Mesodermal cell (in vitro differentiated cells): ENCODE measurements at regions not wholly inside any gene's neighbourhood (a gene's known extent, or its start where the extent isn't known, plus 50 kb on each side); places are given as distances from the start of the nearest gene placed in this dataset.

ENCODE experiments used
- H3K27ac ChIP-seq: 2 replicates; pipeline ENCODE4 v1.7.0; 2013; ENCODE audit warnings: mild to moderate bottlenecking, low read depth, low read length, moderate library complexity; ENCODE audit not compliant: severe bottlenecking
- H3K36me3 ChIP-seq: 2 replicates; pipeline ENCODE4 v1.7.1; 2013; ENCODE audit warnings: mild to moderate bottlenecking, low read length, moderate library complexity; ENCODE audit not compliant: control insufficient read depth, insufficient read depth
- H3K4me1 ChIP-seq: one replicate; pipeline ENCODE4 v1.7.1; 2013; ENCODE audit warnings: mild to moderate bottlenecking, low read length; ENCODE audit not compliant: insufficient read depth, control insufficient read depth, poor library complexity, severe bottlenecking
- H3K4me3 ChIP-seq: 2 replicates; pipeline ENCODE4 v1.7.0; 2013; ENCODE audit warnings: low read length, control low read depth, mild to moderate bottlenecking; ENCODE audit not compliant: insufficient read depth, poor library complexity, severe bottlenecking; ENCODE audit errors: extremely low read depth
- H3K9me3 ChIP-seq: 2 replicates; pipeline ENCODE4 v1.7.1; 2013; ENCODE audit warnings: mild to moderate bottlenecking, low read length, moderate library complexity; ENCODE audit not compliant: control insufficient read depth
- WGBS, 2 experiments: methylation state at CpG; one replicate each; pipeline ENCODE4 v1.1.5; 2013; ENCODE audit warnings: missing lambda C conversion rate in 2 of 2; ENCODE audit not compliant: insufficient coverage in 2 of 2; 5-methylcytosine and 5-hydroxymethylcytosine counted together

GRCh38 chrX:7714351-7714750 lies 128.6 kb upstream of the VCX start:
- H3K9me3 ChIP-seq, result no peaks in the 10 kb centered on the region
- no peak overlapping the region for H3K27ac ChIP-seq
- H3K36me3 ChIP-seq, result no peaks in the 10 kb centered on the region
- no peak overlapping the region for H3K4me3 ChIP-seq
- WGBS, 2 experiments, result 0 to 20% methylated on average over 1 to 2 of the region's 2 CpGs
- no peaks in the 10 kb centered on the region for H3K4me1 ChIP-seq

- no peak overlapping the region for H3K27ac ChIP-seq
- no peak overlapping the region for H3K4me3 ChIP-seq
- H3K9me3 ChIP-seq, result no peaks in the 10 kb centered on the region
- H3K4me1 ChIP-seq, result no peaks in the 10 kb centered on the region
- no peaks in the 10 kb centered on the region for H3K36me3 ChIP-seq
These were observed 131.8 kb upstream of the VCX start for GRCh38 chrX:7711167-7711566.

DNA sequence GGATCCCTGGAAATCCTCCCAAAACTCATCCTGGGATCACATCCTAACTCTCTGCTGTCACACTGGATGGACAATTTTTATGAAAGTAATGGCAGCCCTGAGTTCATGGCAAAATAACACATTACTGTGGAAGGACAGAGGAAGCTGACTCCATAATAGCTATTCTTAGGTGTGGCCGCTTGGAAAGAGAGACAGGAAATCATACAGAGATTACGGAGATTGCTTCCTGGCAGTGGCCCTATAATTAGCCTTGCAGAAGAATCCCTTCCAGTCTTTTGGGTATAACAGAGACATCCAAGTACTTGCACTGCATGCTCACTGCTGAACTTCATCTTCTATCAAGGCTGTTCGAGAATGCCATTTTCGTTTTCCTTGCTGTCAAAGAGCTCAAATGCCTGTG lies 133.1 kb upstream of the VCX start:
- 80 to 90% methylated on average over 1 to 3 of the region's 4 CpGs for WGBS, 2 experiments
- no peaks in the 10 kb centered on the region for H3K36me3 ChIP-seq
- H3K4me1 ChIP-seq, result no peaks in the 10 kb centered on the region
- H3K4me3 ChIP-seq, result no peak overlapping the region
- H3K9me3 ChIP-seq, result no peaks in the 10 kb centered on the region
- no peak overlapping the region for H3K27ac ChIP-seq

DNA sequence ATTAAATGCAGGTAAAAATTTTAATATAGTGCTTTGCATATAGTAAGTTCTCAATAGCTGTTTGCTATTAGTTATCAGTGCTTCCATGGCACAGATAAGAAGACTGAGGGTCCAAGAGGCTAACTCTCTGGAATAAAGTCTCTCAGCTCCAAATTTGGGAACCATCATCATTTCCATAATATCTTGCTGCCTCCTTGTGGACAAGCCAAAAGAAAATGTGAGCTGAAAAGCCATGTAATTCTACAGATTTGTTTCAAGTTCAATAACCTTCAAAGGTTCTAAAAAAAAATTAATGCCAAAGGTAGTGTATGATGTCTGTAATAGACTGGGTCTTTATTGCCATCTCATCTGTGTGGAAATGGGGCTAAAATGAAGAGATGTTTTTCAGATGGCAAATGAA lies 136.9 kb upstream of the VCX start:
- Histone ChIP-seq H3K4me1 (no peaks in the 10 kb centered on the region), H3K27ac (no peak overlapping the region), H3K4me3 (no peak overlapping the region), H3K9me3 (no peaks in the 10 kb centered on the region), H3K36me3 (no peaks in the 10 kb centered on the region)

- Histone ChIP-seq H3K9me3 (no peaks in the 10 kb centered on the region), H3K4me3 (no peak overlapping the region), H3K4me1 (no peaks in the 10 kb centered on the region), H3K36me3 (no peaks in the 10 kb centered on the region), H3K27ac (no peak overlapping the region)
- 93 to 100% methylated on average over 1 to 3 of the region's 4 CpGs for WGBS, 2 experiments
These were observed 138.8 kb upstream of the VCX start for GRCh38 chrX:7704205-7704604.

DNA sequence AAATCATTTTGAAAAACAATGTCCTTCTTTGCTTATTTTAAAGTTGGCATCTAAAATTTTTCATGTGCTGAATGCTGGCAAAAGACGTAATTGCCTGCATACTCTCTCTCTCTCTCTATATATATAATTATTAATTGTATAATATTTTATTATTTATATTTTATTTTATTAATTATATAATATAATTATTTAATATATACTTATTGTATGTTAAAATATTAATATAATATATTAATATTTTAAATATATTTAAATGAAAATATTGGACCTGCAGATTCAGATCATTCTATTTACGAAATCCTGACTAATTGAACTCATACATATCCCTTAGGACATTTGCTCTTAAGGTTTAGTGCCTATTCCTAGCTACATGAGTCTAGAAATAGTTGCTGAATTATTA lies 144.7 kb upstream of the VCX start:
- Histone ChIP-seq H3K4me1 (no peaks in the 10 kb centered on the region), H3K27ac (no peak overlapping the region), H3K4me3 (no peak overlapping the region), H3K9me3 (no peaks in the 10 kb centered on the region), H3K36me3 (no peaks in the 10 kb centered on the region)
- WGBS, 2 experiments, result no CpG with 5 or more reads among the region's 2 CpGs

- WGBS, 2 experiments, result 15 to 17% methylated on average over 4 of the region's 8 CpGs
- no peaks in the 10 kb centered on the region for H3K36me3 ChIP-seq
- H3K9me3 ChIP-seq, result no peaks in the 10 kb centered on the region
- H3K4me3 ChIP-seq, result no peak overlapping the region
- no peaks in the 10 kb centered on the region for H3K4me1 ChIP-seq
- no peak overlapping the region for H3K27ac ChIP-seq
These were observed 152.1 kb upstream of the VCX start for GRCh38 chrX:7690842-7691241.

DNA sequence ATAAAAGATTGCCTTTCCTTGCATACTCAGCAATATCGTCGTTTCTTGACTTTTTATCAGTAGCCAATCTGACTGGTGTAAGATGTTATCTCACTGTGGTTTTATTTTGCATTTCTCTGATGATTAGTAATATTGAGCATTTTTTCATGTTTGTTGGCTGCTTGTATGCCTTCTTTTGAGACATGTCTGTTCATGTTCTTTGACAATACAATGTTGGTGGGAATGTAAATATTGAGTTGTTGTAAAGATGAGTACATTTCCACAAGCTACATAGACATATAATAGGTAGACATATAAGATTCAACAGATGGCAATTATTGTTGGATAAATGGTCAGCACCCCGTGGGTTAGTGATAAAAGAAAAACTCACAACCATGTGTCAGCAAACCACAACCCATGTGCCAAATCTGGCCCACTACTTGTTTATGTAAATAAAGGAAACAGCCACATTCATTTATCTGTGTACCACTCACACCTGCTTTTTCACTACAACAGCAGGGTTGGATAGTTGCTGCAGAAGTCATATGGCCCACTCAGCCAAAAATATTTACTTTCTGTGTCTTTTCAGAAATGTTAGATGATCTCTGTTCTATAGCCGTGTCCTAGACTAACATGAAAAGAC lies 153.1 kb upstream of the VCX start:
- no peaks in the 10 kb centered on the region for H3K36me3 ChIP-seq
- H3K9me3 ChIP-seq, result no peaks in the 10 kb centered on the region
- H3K27ac ChIP-seq, result no peak overlapping the region
- H3K4me1 ChIP-seq, result no peaks in the 10 kb centered on the region
- no peak overlapping the region for H3K4me3 ChIP-seq
- no CpG with 5 or more reads among the region's 4 CpGs for WGBS, 2 experiments

DNA sequence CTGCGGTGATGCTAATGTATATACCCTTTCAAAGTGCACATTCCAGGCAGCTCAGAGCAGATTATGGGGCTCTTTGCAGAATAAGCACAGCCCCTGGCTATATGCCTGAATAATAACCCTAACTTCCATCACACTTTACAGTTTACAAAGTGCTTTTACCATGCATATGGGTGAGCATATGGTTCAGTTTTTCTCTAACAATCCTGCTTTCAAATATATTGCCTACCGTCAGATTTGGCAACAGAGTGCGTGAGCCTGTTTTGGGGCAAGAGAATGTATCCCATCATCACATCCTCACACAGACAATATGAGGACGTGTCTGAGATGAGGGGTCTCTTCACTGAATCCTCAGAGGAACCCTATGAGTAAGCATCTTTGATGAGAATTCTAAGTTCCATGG lies 162.8 kb upstream of the VCX start:
- H3K4me3 ChIP-seq, result no peak overlapping the region
- no CpG with 5 or more reads among the region's 4 CpGs for WGBS, 2 experiments
- no peaks in the 10 kb centered on the region for H3K4me1 ChIP-seq
- H3K36me3 ChIP-seq, result no peaks in the 10 kb centered on the region
- H3K9me3 ChIP-seq, result no peaks in the 10 kb centered on the region
- no peak overlapping the region for H3K27ac ChIP-seq

DNA sequence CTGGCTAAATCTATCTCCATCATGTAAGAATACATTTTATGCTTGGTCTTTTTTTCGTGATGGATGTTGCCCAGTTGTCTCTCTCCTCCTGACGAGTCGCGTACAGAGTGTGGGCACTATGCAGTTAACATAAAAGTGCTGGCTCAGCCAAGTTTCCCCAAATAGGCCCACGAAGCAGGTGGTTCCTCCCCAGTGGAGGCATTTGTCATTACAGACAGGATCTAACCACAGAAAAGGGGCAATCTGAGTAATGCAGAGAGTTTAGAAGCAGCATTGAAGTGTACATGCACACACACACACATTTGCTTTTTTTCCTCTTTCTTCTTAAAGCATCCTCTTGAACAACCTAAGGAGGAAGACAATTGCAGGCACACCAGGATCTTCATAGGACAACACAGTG lies 188.7 kb upstream of the VCX start:
- no peak overlapping the region for H3K4me3 ChIP-seq
- no peaks in the 10 kb centered on the region for H3K36me3 ChIP-seq
- no peaks in the 10 kb centered on the region for H3K4me1 ChIP-seq
- H3K27ac ChIP-seq, result no peak overlapping the region
- no peaks in the 10 kb centered on the region for H3K9me3 ChIP-seq
- WGBS, 2 experiments, result no CpG with 5 or more reads among the region's 5 CpGs

DNA sequence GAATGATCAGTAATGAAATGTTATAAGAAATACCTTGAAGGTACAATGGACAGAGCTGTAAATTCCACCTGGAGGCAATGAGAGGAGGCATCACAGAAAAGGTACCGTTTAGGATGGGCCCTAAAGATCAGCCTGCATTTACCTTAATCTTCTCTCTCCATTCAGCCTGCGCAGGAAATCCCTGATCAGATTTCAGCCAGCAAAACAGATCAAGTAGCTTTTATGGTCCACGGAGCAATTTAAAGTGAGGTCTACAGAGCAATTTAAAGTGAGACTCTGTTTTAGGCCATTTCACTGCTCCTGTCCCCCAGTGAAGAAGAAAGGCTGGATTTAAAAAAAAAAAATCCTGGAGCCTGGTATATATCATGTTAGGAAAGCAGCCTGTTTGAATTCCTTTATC lies 195.1 kb upstream of the VCX start:
- Histone ChIP-seq H3K9me3 (no peaks in the 10 kb centered on the region), H3K36me3 (no peaks in the 10 kb centered on the region), H3K4me1 (no peaks in the 10 kb centered on the region), H3K4me3 (no peak overlapping the region), H3K27ac (no peak overlapping the region)
- WGBS, 2 experiments, result no CpG with 5 or more reads among the region's 3 CpGs
